AG04450 (cell line): ENCODE measurements at regions not wholly inside any gene's neighbourhood (a gene's known extent, or its start where the extent isn't known, plus 50 kb on each side); places are given as distances from the start of the nearest gene placed in this dataset.

ENCODE experiments used
- CTCF ChIA-PET: fragments of 300-600, 350-600 bp; formaldehyde crosslinking; extraction: SDS; loops from one replicate; lab custom pipeline; 2022; ENCODE audit warnings: antibody characterized with exemption, inconsistent platforms; lab: Charles Lee
- POLR2A ChIA-PET: fragments of 350-600 bp; formaldehyde crosslinking; extraction: SDS; loops from one replicate; lab custom pipeline; 2021; ENCODE audit warnings: antibody characterized with exemption, inconsistent platforms; lab: Yijun Ruan, JAX
- DNase-seq: peaks from one replicate; pipeline ENCODE4 v3.0.0-alpha.2; 2011; ENCODE audit warnings: low read depth, low spot score
- H3K27ac ChIP-seq: one replicate; pipeline ENCODE4 v1.5.1; 2012; ENCODE audit warnings: low read depth, low read length, control low read depth
- H3K27me3 ChIP-seq: one replicate; pipeline ENCODE4 v1.6.0; 2012; ENCODE audit warnings: low read length; ENCODE audit not compliant: control insufficient read depth, insufficient read depth
- H3K4me3 ChIP-seq: 2 replicates; pipeline ENCODE4 v1.5.1; 2011; ENCODE audit warnings: mild to moderate bottlenecking, low read depth, low read length, control low read depth
- H3K9me3 ChIP-seq: 2 replicates; pipeline ENCODE4 v1.5.1; 2012; ENCODE audit warnings: low read length; ENCODE audit not compliant: control insufficient read depth, insufficient read depth
- TF ChIP-seq, protein P1 (sequence below): IDR thresholded peaks from 2 replicates; pipeline ENCODE4 v1.5.1; 2011; ENCODE audit warnings: low read depth, low read length, control low read depth, inconsistent platforms

DNA sequence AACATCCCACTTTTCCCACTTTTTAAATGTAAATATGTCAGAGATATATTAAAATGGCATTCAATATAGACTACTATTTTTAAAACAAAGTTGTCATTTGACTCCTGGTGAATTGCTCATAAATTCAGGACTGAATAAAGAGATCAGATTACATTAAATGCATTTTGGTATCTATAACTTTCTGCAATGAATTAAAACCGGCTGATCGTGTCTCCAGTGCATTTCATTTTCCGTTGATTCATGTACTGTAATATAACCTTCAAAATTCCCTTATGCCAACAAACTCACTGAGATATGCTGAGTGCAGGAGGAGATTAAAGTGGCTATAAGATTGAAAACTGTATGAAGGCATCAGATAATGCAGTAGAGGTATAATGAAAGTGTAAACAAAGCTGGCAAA is 361.1 kb upstream of the CDIN1 start:
- ChIA-PET POLR2A (no interaction called here), CTCF (no interaction called here)
- TF ChIP-seq, protein P1, sequence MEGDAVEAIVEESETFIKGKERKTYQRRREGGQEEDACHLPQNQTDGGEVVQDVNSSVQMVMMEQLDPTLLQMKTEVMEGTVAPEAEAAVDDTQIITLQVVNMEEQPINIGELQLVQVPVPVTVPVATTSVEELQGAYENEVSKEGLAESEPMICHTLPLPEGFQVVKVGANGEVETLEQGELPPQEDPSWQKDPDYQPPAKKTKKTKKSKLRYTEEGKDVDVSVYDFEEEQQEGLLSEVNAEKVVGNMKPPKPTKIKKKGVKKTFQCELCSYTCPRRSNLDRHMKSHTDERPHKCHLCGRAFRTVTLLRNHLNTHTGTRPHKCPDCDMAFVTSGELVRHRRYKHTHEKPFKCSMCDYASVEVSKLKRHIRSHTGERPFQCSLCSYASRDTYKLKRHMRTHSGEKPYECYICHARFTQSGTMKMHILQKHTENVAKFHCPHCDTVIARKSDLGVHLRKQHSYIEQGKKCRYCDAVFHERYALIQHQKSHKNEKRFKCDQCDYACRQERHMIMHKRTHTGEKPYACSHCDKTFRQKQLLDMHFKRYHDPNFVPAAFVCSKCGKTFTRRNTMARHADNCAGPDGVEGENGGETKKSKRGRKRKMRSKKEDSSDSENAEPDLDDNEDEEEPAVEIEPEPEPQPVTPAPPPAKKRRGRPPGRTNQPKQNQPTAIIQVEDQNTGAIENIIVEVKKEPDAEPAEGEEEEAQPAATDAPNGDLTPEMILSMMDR, result no peak
- Histone ChIP-seq H3K27me3 (no peaks in the 10 kb centered on the region), H3K9me3 (peaks cover 6% of the 10 kb centered on the region), H3K4me3 (no peak overlapping the region), H3K27ac (no peak overlapping the region)
- DNase-seq, result no peak

DNA sequence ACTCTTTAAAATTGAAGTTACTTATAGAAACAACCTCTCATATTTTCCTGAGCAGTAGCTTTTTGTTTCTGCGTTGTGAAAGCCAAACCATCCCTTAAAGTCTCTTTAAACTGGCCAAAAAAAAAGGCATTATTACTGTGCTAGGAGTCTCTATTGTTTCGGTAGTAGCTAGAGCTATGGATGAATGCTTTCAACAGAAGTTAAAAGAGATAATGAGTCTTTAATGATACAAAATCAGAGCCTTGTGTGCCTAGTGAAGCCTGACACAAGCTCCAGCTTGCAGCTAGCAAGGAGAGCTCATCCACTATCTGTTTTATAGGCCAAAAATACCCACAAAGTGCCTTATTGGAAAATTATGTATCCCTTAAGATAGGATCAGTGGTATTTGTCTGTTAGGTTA is 360.4 kb upstream of the CDIN1 start:
- Histone ChIP-seq H3K4me3 (no peak overlapping the region), H3K9me3 (peaks cover 6% of the 10 kb centered on the region), H3K27ac (no peak overlapping the region), H3K27me3 (no peaks in the 10 kb centered on the region)
- DNase-seq, result no peak
- TF ChIP-seq, protein P1, result no peak
- CTCF ChIA-PET, result no interaction called here
- POLR2A ChIA-PET, result no interaction called here

DNA sequence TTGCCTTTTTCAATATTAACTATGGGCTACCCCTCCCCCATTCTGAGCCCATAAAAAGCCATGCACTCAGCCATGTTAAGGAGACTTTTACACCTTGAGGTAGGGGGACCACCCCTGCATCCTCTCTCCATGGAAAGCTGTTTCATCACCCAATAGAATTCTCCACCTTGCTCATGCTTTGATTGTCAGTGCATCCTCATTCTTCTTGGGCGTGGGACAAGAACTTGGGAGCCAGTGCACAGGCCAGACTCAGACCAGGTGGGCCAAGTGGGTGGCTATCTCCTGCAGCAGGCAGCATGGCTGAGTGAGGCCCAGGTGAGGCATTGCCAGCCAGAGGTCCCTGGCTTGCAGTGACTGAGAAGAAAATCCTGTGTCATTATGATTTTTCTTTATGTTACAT is 357.4 kb upstream of the CDIN1 start:
- H3K4me3 ChIP-seq, result no peak overlapping the region
- H3K9me3 ChIP-seq, result peaks cover 6% of the 10 kb centered on the region
- TF ChIP-seq, protein P1, result no peak
- ChIA-PET CTCF (no interaction called here), POLR2A (no interaction called here)
- H3K27ac ChIP-seq, result no peak overlapping the region
- DNase-seq, result no peak
- no peaks in the 10 kb centered on the region for H3K27me3 ChIP-seq

DNA sequence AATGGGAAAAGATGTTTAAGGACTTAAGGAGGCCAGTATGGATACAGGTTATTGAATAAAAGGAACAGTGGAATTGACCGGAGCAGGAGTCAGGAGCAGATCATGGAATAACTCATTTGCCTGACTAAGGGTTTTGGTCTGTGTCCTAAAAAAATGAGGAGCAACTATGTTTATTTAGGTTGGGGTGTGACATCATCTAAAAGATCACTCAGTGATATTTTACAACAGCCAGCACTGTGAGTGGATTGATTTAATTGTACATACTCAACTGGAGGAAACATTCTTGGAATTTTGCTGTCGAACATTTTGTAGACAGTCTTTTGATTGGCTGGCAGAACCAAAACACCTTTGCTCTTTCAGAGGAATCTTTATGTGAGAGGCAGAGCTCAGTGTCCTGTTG is 348.6 kb upstream of the CDIN1 start:
- Histone ChIP-seq H3K9me3 (no peaks in the 10 kb centered on the region), H3K27ac (no peak overlapping the region), H3K27me3 (no peaks in the 10 kb centered on the region), H3K4me3 (no peak overlapping the region)
- ChIA-PET CTCF (interaction anchor here (0.6 kb wide), 1 partner anchor 24 kb away, joined by 5 read pairs; no protein-coding TSS in a partner anchor), POLR2A (no interaction called here)
- DNase-seq, result peak; percentile 16
- TF ChIP-seq, protein P1, result no peak

DNA sequence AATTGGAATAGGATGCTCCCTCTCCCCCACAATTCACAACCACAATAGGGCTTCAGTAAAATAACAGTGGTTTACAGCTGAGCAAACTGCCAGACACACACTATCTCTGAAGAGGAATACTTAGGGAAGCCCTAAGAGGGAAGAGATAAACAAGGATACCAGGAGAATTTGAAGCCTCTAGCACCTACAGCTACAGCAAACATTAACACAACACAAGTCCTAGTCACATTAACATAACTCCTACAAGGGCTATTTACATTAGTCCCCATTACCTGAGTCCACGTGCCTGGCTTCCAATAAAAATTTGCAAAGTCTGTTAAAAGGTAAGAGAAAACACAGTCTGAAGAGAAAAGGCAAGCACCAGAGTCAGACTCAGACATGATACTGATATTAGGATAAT is 346.9 kb upstream of the CDIN1 start:
- Histone ChIP-seq H3K27me3 (no peaks in the 10 kb centered on the region), H3K9me3 (no peaks in the 10 kb centered on the region), H3K4me3 (no peak overlapping the region), H3K27ac (no peak overlapping the region)
- ChIA-PET CTCF (no interaction called here), POLR2A (no interaction called here)
- TF ChIP-seq, protein P1, result no peak
- DNase-seq, result no peak
